Astrocyte (in vitro differentiated cells and primary cell): ENCODE measurements at regions not wholly inside any gene's neighbourhood (a gene's known extent, or its start where the extent isn't known, plus 50 kb on each side); places are given as distances from the start of the nearest gene placed in this dataset.

ENCODE experiments used
- EZH2 ChIP-seq: IDR thresholded peaks from 2 replicates; pipeline ENCODE4 v1.6.1; 2012; ENCODE audit warnings: mild to moderate bottlenecking, low read length, inconsistent platforms; ENCODE audit not compliant: insufficient read depth
- TF ChIP-seq, protein P1 (sequence below): IDR thresholded peaks from 2 replicates; pipeline ENCODE4 v1.5.1; 2011; ENCODE audit warnings: low read depth, mild to moderate bottlenecking, inconsistent platforms, low read length, moderate library complexity; ENCODE audit not compliant: insufficient read depth

GRCh38 chr21:41598561-41599431 is 90.8 kb upstream of the TMPRSS2 start:
- TF ChIP-seq, protein P1, sequence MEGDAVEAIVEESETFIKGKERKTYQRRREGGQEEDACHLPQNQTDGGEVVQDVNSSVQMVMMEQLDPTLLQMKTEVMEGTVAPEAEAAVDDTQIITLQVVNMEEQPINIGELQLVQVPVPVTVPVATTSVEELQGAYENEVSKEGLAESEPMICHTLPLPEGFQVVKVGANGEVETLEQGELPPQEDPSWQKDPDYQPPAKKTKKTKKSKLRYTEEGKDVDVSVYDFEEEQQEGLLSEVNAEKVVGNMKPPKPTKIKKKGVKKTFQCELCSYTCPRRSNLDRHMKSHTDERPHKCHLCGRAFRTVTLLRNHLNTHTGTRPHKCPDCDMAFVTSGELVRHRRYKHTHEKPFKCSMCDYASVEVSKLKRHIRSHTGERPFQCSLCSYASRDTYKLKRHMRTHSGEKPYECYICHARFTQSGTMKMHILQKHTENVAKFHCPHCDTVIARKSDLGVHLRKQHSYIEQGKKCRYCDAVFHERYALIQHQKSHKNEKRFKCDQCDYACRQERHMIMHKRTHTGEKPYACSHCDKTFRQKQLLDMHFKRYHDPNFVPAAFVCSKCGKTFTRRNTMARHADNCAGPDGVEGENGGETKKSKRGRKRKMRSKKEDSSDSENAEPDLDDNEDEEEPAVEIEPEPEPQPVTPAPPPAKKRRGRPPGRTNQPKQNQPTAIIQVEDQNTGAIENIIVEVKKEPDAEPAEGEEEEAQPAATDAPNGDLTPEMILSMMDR: no peak
- no peak for TF ChIP-seq EZH2
